ENCODE measurements at regions not wholly inside any gene's neighbourhood (a gene's known extent, or its start where the extent isn't known, plus 50 kb on each side); places are given as distances from the start of the nearest gene placed in this dataset.

DNA sequence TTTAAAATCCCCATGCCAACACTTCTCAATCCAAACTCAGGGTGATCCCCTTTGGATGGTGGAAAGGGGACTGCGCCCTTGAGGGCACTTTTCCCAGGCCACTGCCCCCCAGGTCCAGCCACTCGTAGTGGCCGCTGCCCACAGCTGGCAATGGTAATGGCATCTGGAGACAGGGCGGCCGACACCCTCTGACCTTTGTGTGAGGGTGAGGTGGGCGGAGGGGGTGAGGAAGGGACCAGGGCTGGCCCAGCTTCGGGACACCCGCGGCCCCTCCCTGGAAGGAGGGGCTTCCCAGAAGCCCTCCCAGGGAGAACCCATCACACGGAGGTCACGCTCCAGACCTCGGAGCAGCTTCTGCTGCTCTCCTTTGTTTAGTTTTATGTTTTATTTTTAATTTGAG lies 289.7 kb downstream of the FOXL1 start:
- TF ChIP-seq POLR2A (IDR thresholded peaks at IDR 0.05; ENCODE audit: low read length) (no peak), GATA1 (IDR thresholded peaks at IDR 0.05; ENCODE audit: low read depth, low read length) (no peak)

All from erythroblast (primary cell).